ENCODE measurements at regions not wholly inside any gene's neighbourhood (a gene's known extent, or its start where the extent isn't known, plus 50 kb on each side); places are given as distances from the start of the nearest gene placed in this dataset.

DNA sequence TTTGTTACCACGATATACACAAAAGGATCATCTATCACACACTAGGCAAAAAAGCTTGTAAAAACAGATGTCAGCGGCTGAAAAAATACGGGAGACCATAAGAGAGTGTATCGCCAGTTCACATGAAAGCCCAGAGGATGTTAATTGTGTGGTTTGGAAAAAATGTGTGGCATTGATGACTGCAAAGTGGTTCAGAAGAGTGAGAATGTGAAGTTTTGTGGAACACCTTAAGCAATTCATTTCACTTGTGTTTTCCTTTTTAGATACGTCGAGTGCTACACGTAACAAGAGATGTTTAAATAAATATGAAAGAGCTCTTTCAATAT, 61.7 kb upstream of the DAPL1 start:
- TF ChIP-seq, protein P1, sequence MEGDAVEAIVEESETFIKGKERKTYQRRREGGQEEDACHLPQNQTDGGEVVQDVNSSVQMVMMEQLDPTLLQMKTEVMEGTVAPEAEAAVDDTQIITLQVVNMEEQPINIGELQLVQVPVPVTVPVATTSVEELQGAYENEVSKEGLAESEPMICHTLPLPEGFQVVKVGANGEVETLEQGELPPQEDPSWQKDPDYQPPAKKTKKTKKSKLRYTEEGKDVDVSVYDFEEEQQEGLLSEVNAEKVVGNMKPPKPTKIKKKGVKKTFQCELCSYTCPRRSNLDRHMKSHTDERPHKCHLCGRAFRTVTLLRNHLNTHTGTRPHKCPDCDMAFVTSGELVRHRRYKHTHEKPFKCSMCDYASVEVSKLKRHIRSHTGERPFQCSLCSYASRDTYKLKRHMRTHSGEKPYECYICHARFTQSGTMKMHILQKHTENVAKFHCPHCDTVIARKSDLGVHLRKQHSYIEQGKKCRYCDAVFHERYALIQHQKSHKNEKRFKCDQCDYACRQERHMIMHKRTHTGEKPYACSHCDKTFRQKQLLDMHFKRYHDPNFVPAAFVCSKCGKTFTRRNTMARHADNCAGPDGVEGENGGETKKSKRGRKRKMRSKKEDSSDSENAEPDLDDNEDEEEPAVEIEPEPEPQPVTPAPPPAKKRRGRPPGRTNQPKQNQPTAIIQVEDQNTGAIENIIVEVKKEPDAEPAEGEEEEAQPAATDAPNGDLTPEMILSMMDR (conservative IDR thresholded peaks at IDR 0.05; ENCODE audit: low read length) = no peak
- no peak for TF ChIP-seq EZH2phosphoT487 (IDR thresholded peaks at IDR 0.05; ENCODE audit: borderline replicate concordance, low read depth, low read length)

Data from OCI-LY7 (cell line).